K562 (cell line): ENCODE measurements at regions not wholly inside any gene's neighbourhood (a gene's known extent, or its start where the extent isn't known, plus 50 kb on each side); places are given as distances from the start of the nearest gene placed in this dataset.

Experiments
- ATAC-seq: fragments of 200-7000 bp; cut with Tn5 transposase; 3 replicates; pipeline ENCODE4 v1.9.1; 2020; ENCODE audit warnings: moderate library complexity
- BruUV-seq: library from RNA; stranded (reverse); fragments of 400-500 nt; replicated peaks from 2 replicates; lab custom pipeline; 2021; lab: Mats Ljungman, UMichigan
- CTCF ChIA-PET: fragments of 300-600 bp; formaldehyde crosslinking; extraction: SDS; loops from one replicate; lab custom pipeline; 2021; ENCODE audit warnings: low intra/inter-chr PET ratio; lab: Yijun Ruan, JAX
- POLR2A ChIA-PET: fragments of 300-600, 350-650 bp; sonication (Branson Sonifier 250); formaldehyde crosslinking; extraction: SDS; loops from one replicate; lab custom pipeline; 2021; ENCODE audit warnings: antibody characterized with exemption, inconsistent platforms; lab: Yijun Ruan, JAX
- DNase-seq, 4 experiments: peaks; one replicate each; pipeline versions ENCODE4 v3.0.0 to v3.0.0-alpha.2; 2011 to 2018; ENCODE audit warnings: low spot score in 3 of 4, mixed read lengths in 3 of 4; ENCODE audit errors: extremely low read depth in 1 of 4
- FAIRE-seq: peaks from 2 replicates; lab custom pipeline; 2011; peaks lifted over from hg19 to GRCh38; lab: Jason Lieb, UNC
- H2AFZ ChIP-seq: 2 replicates; pipeline ENCODE4 v1.6.0; 2011; ENCODE audit warnings: low read depth, low read length, control low read depth, inconsistent platforms
- H3K27ac ChIP-seq: fragments of 200-600 bp; 3 replicates; pipeline ENCODE4 v1.8.0; 2011; ENCODE audit warnings: low read depth, mild to moderate bottlenecking, control low read depth, inconsistent platforms, low read length, moderate library complexity, mixed read lengths; ENCODE audit errors: extremely low read depth
- H3K27me3 ChIP-seq, 2 experiments: fragments of 300-600 bp in 1 of 2; 2 replicates in 1 of 2; 3 replicates in 1 of 2; pipeline versions ENCODE4 v1.6.0 to v1.8.0; 2011; ENCODE audit warnings: inconsistent platforms in 2 of 2, low read length in 2 of 2, mild to moderate bottlenecking in 1 of 2, mixed read lengths in 1 of 2, moderate library complexity in 1 of 2; ENCODE audit not compliant: control insufficient read depth in 2 of 2, insufficient read depth in 2 of 2
- H3K36me3 ChIP-seq: fragments of 300-600 bp; 3 replicates; pipeline ENCODE4 v1.8.0; 2011; ENCODE audit warnings: mild to moderate bottlenecking, low read length, inconsistent platforms; ENCODE audit not compliant: control insufficient read depth, insufficient read depth
- H3K4me1 ChIP-seq, 2 experiments: fragments of 200-600 bp in 1 of 2; replicated peaks in 1 of 2; 2 replicates in 1 of 2; 3 replicates in 1 of 2; pipeline versions ENCODE4 v1.5.1 to v1.8.0; 2011; ENCODE audit warnings: inconsistent platforms in 2 of 2, low read length in 2 of 2, mild to moderate bottlenecking in 1 of 2, mixed read lengths in 1 of 2, moderate library complexity in 1 of 2; ENCODE audit not compliant: control insufficient read depth in 2 of 2, insufficient read depth in 2 of 2
- H3K4me2 ChIP-seq: 2 replicates; pipeline ENCODE4 v1.6.1; 2011; ENCODE audit warnings: low read length, control low read depth, inconsistent platforms, mixed read lengths; ENCODE audit not compliant: insufficient read depth
- H3K4me3 ChIP-seq: fragments of 200-600 bp; sonication (generic), shearing (Covaris generic); 2 replicates; pipeline ENCODE4 v1.5.1; 2016; ENCODE audit warnings: control low read depth, inconsistent platforms
- H3K79me2 ChIP-seq: fragments of 200-600 bp; 3 replicates; pipeline ENCODE4 v1.8.0; 2011; ENCODE audit warnings: low read length, inconsistent platforms; ENCODE audit not compliant: control insufficient read depth, insufficient read depth
- H3K9ac ChIP-seq, 2 experiments: 2 replicates each; pipeline versions ENCODE4 v1.6.0 to v1.6.1; 2011; ENCODE audit warnings: low read depth in 2 of 2, low read length in 2 of 2, control low read depth in 1 of 2, inconsistent platforms in 1 of 2, mild to moderate bottlenecking in 1 of 2, mixed read lengths in 1 of 2; ENCODE audit not compliant: insufficient read depth in 1 of 2
- H3K9me1 ChIP-seq: one replicate; pipeline ENCODE4 v1.6.0; 2011; ENCODE audit warnings: inconsistent platforms, mild to moderate bottlenecking, low read length, moderate library complexity; ENCODE audit not compliant: control insufficient read depth, insufficient read depth
- H3K9me3 ChIP-seq: replicated peaks from 2 replicates; pipeline ENCODE4 v1.5.1; 2011; ENCODE audit warnings: low read depth, low read length, inconsistent platforms; ENCODE audit not compliant: control insufficient read depth, insufficient read depth
- H4K20me1 ChIP-seq: replicated peaks from 2 replicates; pipeline ENCODE4 v1.6.1; 2011; ENCODE audit warnings: low read length, inconsistent platforms, mixed read lengths; ENCODE audit not compliant: control insufficient read depth, insufficient read depth
- ARID1B ChIP-seq: fragments of 450-650 bp; IDR thresholded peaks from 2 replicates; pipeline ENCODE4 v1.6.1; 2016; ENCODE audit warnings: antibody characterized with exemption, mild to moderate bottlenecking, inconsistent platforms
- ATF1 ChIP-seq, 2 experiments: fragments of 450-650 bp in 1 of 2; IDR thresholded peaks; 2 replicates each; pipeline ENCODE4 v1.6.1; 2016; ENCODE audit warnings: missing compliant biosample characterization in 1 of 2, missing genetic modification characterization in 1 of 2
- FOXO4 ChIP-seq: fragments of 450-650 bp; formaldehyde crosslinking; IDR thresholded peaks from 2 replicates; pipeline ENCODE4 v1.4.0; 2020; ENCODE audit warnings: mild to moderate bottlenecking, moderate library complexity
- FOXP4 ChIP-seq: sonication (generic); formaldehyde crosslinking; IDR thresholded peaks from 2 replicates; pipeline ENCODE4 v1.8.0; 2022; ENCODE audit warnings: mild to moderate bottlenecking, missing genetic modification reagents, borderline replicate concordance
- GATAD2B ChIP-seq: fragments of 450-650 bp; IDR thresholded peaks from 2 replicates; pipeline ENCODE4 v1.6.1; 2017; ENCODE audit warnings: mild to moderate bottlenecking, borderline replicate concordance
- NFATC3 ChIP-seq: fragments of 450-650 bp; IDR thresholded peaks from 2 replicates; pipeline ENCODE4 v1.6.1; 2017; ENCODE audit warnings: mild to moderate bottlenecking
- RBM34 ChIP-seq: fragments of 200-400 bp; formaldehyde crosslinking; IDR thresholded peaks from 2 replicates; pipeline ENCODE4 v1.6.1; 2018; ENCODE audit warnings: low read length, borderline replicate concordance; ENCODE audit not compliant: insufficient read depth
- SLC30A9 ChIP-seq: fragments of 250-450 bp; sonication (Bioruptor Pico); IDR thresholded peaks from 2 replicates; pipeline ENCODE4 v1.8.0; 2022; ENCODE audit warnings: mild to moderate bottlenecking, moderate library complexity
- SMARCE1 ChIP-seq: fragments of 450-650 bp; IDR thresholded peaks from 2 replicates; pipeline ENCODE4 v1.7.1; 2016; ENCODE audit warnings: mild to moderate bottlenecking
- SREBF2 ChIP-seq: sonication (generic); formaldehyde crosslinking; IDR thresholded peaks from 2 replicates; pipeline ENCODE4 v1.4.0; 2020; ENCODE audit warnings: mild to moderate bottlenecking, missing genetic modification reagents
- SRSF3 ChIP-seq: fragments of 200-400 bp; formaldehyde crosslinking; IDR thresholded peaks from 2 replicates; pipeline ENCODE4 v1.6.1; 2016; ENCODE audit warnings: mild to moderate bottlenecking, low read length, moderate library complexity; ENCODE audit not compliant: insufficient read depth
- TCF7 ChIP-seq: sonication (generic); IDR thresholded peaks from 2 replicates; pipeline ENCODE4 v1.6.1; 2016; ENCODE audit warnings: antibody characterized with exemption, borderline replicate concordance
- THAP7 ChIP-seq: fragments of 250-450 bp; sonication (Bioruptor Pico); IDR thresholded peaks from 2 replicates; pipeline ENCODE4 v1.5.0; 2021
- ZBTB17 ChIP-seq: fragments of 450-650 bp; formaldehyde crosslinking; IDR thresholded peaks from 2 replicates; pipeline ENCODE4 v1.4.0; 2020; ENCODE audit warnings: mild to moderate bottlenecking
- WGBS: fragments of 100-300 bp; shearing (Covaris generic); methylation state at CpG from one replicate; pipeline ENCODE4 v1.1.6; 2016; ENCODE audit warnings: low coverage, mixed read lengths; ENCODE audit not compliant: insufficient coverage; ENCODE audit errors: missing lambda C conversion rate; 5-methylcytosine and 5-hydroxymethylcytosine counted together
- in situ Hi-C: fragments of 300-500 bp; cut with MboI; formaldehyde crosslinking; loops from 4 replicates; pipeline ENCODE4 v1.15.0; 2018; ENCODE audit warnings: inconsistent platforms, mixed read lengths
- intact Hi-C: fragments of 100-400 bp; cut with micrococcal nuclease; formaldehyde crosslinking; loops from 2 replicates; pipeline ENCODE4 v1.14.2; 2022

- Histone ChIP-seq H3K36me3 (no peaks in the 10 kb centered on the region), H3K9ac (no peak overlapping the region), H3K4me1 (no peaks in the 10 kb centered on the region), H4K20me1 (no peaks in the 10 kb centered on the region), H2AFZ (no peak overlapping the region), H3K27me3 (no peaks in the 10 kb centered on the region), H3K27ac (no peak overlapping the region), H3K4me3 (no peak overlapping the region), H3K9me1 (no peaks in the 10 kb centered on the region), H3K79me2 (no peaks in the 10 kb centered on the region), H3K9me3 (no peaks in the 10 kb centered on the region), H3K4me2 (no peak overlapping the region)
- no TSS peak for BruUV-seq
- in situ Hi-C loops: no loop called here
- WGBS: 0% methylated on average over 2 of the region's 2 CpGs
- TF ChIP-seq THAP7 (CRISPR knock-in tag) (no peak), TCF7 (no peak), SREBF2 (CRISPR knock-in tag) (no peak), FOXP4 (no peak), NFATC3 (no peak), ARID1B (no peak), SLC30A9 (CRISPR knock-in tag) (no peak), GATAD2B (no peak), ATF1 (CRISPR knock-in tag; IDR thresholded peaks at IDR 0.05) (no peak), ATF1 (tag; IDR thresholded peaks at IDR 0.05) (no peak), SRSF3 (no peak), FOXO4 (CRISPR knock-in tag) (no peak), ZBTB17 (CRISPR knock-in tag) (no peak), RBM34 (no peak), SMARCE1 (no peak)
- POLR2A ChIA-PET: no interaction called here
- ATAC-seq (no peak), DNase-seq (no peak), FAIRE-seq (no peak)
- intact Hi-C loops: no loop called here
- CTCF ChIA-PET: no interaction called here
Observed at GRCh38 chr6:94133106-94133505, 713.7 kb upstream of the EPHA7 start.
